DMS79 (cell line): ENCODE measurements at regions not wholly inside any gene's neighbourhood (a gene's known extent, or its start where the extent isn't known, plus 50 kb on each side); places are given as distances from the start of the nearest gene placed in this dataset.

Experiments used
- DNase-seq: peaks from one replicate; lab custom pipeline; 2025; lab: John Stamatoyannopoulos, UW

DNA sequence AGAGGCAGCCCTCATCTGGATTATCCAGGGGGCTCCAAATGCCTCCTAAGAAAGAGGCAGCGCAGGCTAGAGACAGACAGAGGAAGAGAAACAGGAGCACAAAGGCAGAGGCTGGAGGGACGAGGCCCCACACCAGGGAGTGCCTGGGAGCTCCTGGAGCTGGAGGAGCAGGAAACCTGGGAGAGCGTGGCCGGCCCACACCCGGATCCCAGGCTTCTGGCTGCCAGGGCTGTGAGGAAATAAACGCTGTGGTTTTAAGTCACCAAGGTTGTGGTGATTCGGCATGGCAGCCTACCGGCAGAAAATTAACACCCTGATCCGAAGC, 165.5 kb downstream of the OLFM1 start:
- no peak for DNase-seq

DNA sequence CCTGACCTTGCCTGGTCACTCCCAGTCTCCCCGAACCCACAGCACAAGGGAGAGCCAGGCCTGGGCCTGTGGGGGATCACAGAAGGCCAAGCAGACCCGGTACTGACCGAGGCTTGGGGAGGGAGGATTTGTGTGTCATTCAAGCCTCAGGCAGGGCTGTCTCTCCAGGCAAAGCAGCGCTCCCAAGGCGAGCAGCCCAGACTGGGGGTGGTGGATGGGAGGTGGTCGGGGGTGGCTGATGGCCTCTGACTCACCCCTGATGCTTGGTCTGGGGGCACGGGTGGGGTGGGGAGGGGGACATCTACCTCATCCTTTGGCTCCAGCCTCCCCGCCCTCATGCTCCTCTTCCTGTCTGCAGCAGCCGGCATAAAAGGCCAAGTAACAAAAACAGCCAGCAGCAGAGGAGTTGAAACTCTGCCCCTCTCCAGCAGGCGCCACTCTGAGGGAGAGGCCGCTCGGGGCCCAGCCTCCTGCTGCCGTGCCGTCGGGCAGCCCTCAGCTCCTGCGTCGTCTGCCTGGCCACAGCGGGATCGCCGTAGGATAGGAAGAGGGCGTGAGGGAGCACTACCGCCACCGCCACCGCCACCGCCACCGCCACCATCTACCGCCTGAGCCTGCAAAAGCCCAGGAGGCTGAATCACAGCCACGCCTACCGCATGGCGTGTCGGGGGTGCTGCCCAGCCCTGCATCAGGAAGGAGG, 166.0 kb downstream of the OLFM1 start:
- DNase-seq: no peak

DNA sequence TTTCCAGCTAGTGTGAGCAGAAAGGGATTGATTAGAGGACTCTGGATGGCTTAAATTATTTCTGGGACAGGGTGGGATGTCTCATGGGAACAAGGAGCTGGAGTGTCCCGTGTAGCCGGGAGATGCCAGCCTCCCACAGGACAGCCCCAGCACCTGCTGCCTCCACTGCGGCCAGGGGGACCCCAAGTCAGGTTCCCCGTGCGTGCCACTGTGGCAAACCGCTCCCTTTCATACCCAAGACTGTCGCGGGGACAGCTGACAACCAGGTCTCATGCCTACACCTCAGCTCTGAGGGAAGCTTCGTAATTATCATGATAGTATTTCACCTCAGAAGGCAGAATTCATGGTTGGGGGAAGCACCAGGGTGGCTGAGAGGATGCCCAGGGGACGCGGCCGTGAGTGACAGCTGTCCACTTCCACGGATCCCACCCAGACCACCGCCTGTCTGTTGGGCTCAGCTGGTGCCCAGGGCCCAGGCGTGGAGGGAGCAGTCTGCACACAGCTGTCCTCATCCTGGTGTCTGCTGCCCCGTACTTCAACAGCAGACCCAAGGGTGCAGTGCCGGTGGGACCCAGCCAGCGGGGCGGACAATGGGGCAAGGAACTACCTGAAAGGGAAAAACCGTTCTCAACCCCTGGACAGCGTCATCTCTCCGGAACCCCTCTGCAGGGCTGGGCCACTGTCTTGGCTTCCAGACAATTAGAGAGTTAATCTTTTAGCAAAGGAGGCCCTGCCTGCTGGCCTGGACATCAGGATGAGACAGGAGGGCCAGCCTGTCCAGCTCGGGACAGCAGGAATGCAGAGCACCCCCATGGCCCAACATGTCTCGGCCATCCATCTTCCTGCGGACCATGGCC, 166.9 kb downstream of the OLFM1 start:
- no peak for DNase-seq

DNA sequence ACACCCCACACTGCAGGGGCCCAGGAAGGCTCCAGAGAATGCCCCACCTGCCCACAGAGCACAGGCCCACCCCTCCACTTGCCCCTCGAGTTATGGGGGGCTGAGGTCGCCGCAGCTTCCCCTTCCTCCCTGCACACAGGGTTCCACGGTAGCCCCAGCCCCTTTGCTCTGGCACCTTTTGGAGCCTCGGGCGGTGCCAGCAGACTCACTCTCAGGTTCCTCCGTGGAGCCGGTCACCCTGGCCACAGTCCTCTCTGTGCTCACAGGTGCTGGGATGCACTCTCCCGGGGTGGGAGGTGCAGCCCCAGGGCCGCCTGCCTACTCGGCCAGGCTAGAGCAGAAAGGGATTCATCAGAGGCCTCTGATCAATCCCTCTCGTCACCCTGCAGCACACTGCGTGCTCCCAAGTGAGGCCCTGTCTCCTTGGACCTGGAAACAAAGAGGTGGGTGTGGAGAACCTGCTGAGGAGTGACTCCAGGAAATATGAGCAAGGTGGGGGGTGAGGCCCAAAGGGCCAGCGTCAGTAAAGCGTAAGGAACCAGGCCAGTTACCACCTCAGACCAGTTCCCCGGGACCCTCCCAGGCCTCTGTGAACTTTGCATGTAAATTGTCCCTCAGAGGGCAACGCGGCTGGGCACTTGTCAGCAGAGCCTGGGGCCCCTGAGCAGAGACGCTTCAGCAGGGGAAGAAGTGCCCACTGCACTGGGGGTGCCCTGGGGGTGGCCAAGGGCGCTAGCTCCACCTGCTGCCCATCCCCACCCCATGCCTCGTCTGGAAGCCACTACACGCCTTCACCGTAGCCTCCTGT, 167.8 kb downstream of the OLFM1 start:
- no peak for DNase-seq

DNA sequence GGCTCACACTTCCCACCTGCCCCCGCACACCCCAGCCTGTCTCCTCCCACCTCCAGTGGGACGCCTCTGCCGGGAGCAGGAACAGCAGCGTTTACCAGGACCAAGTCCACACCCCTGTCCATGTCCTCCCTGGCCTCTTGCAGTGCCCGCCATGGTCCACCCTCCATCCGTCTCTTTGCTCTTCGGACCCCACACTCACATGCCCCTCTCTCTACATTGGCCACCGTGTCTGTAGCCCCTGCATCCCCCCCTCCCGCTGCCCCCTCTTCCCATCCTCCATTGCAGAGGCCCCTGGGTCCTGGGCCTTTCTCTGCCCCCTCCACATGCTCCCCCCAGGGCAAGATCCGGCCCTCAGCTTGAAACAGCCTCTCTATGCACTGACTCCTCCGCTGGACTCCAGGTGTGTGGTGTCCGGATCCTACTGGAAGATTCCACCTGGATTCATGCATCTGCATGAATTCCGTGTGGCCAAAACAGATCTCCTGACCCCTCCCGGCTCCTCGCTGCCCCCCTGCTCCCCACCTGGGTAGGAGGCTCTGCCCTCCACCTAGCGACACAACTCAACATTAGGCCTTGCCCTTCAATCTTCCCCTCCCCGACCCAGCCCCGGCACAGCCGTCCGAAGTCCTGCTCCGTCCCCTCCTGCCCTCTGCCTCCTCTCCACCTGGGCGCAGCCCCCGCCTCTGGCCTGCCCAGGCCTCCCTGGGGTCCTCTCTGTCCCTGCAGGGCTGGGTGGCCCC, 168.5 kb downstream of the OLFM1 start:
- DNase-seq: no peak

DNA sequence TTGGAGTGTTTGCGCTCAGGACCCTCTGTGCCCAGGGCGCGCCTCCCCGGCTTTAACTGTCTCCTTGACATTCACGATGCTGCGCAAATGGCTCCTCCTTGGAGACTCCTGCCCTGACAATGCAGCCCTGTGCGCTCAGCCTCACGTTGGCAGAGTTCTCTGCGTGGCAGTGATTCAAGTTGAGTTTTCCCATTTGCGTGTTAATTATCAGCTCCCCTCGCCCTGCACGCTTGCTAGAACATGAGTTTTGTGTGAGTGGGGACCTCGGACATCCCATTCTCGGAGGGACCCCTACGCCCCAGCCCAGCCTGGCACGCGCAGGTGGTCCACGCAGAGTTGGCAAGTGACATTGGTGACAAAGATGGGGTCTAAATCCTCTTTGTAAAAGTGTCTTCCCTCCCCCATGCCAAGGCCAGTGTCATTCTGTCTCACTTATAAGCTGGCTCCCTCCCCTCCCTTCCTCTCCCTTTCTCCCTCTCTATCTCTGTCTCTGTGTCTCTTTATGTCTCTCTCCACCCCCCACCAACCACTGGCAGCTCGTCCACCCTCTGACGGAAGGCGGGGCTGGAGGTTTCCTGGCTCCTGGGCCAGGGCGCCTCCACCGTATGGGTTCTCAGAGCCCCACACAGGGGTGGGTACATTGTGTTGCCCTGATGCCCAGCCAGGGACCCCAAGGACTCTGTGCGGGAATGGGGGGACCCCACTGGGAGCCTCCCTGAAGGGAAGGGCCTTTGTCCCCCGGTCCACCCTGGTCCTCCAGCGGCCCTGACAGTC, 169.3 kb downstream of the OLFM1 start:
- DNase-seq: no peak

DNA sequence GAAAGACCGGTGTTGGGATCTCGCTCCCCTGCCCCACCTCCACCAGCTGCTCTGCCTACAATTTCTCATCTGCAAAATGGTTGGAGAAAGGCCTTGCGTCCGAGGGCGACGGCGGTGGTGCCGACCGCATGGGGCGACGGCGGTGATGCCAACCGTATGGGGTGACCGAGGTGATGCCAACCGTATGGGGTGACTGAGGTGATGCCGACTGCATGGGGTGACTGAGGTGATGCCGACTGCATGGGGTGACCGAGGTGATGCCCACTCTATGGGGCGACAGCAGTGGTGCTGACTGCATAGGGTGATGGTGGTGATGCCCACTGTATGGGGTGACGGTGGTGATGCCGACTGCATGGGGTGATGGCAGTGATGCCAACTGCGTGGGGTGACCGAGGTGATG, 171.0 kb downstream of the OLFM1 start:
- no peak for DNase-seq

- DNase-seq: no peak
Observed at GRCh38 chr9:135259273-135259672, 171.8 kb downstream of the OLFM1 start.

- no peak for DNase-seq
Observed at GRCh38 chr9:135260221-135261180, 173.0 kb downstream of the OLFM1 start.

GRCh38 chr9:135262248-135262647, 174.8 kb downstream of the OLFM1 start:
- no peak for DNase-seq

GRCh38 chr9:135263511-135263910, 176.0 kb downstream of the OLFM1 start:
- no peak for DNase-seq

DNA sequence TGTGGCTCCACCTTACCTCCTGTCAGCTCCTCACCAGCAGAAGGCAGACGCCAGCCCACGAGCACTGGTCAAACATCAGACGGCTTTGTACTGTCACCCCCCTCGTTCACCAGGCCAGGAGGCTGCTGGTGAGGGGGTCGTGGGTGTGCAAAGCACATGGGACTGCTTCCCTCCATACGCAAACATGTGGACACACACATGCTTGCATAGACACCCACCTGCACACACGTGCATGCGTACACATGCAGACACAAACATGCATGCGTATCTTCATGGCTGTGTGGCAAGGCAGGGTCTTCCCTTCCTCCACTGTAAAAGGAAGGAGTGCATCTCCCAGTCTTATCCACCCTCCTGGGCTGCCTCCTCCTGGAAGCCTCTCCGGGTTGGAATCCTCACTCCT, 178.5 kb downstream of the OLFM1 start:
- no peak for DNase-seq

- DNase-seq: no peak
Observed at GRCh38 chr9:135267191-135267809, 179.8 kb downstream of the OLFM1 start.

- DNase-seq: no peak
Observed at GRCh38 chr9:135268031-135268430, 180.6 kb downstream of the OLFM1 start.

GRCh38 chr9:135268981-135269380, 181.5 kb downstream of the OLFM1 start:
- DNase-seq: no peak

DNA sequence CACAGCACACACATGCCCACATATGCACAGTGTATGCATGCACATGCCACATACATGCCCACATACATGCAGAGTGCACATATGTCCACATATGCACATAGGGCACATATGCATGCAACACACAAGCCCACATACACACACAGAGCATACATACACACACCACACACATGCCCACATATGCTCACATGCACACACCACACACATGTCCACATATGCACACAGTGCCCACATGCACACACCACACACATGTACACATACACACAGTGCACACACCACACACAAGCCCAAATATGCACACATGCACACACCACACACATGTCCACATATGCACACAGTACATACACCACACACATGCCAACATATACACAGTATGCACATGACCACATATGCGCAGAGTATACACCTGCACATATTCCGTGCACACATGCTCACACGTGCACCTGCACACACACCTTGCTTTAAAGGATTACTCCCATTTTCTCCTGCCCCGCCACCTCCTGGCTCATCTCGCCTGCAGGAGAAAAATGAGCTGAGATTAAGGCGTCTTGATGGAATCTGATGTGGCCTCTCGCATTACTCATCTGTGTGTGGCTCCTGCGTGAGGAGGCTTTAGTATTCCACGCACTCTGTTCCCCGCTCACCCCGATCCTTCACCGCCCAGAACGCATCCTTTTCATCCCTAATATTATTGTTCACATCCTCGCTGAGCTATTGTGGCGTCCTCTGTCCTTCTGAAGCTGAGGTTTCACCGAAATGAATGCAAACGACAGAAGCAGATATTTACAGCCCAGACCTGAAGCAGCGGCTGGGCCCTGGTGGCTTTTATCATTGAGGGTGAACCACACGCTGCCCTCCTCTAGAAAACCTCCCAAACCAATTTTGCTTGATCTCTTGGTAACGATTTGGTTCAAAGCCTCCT, 182.7 kb downstream of the OLFM1 start:
- no peak for DNase-seq

GRCh38 chr9:135271425-135271824, 184.0 kb downstream of the OLFM1 start:
- no peak for DNase-seq

- no peak for DNase-seq
Observed at GRCh38 chr9:135272608-135273007, 185.1 kb downstream of the OLFM1 start.

GRCh38 chr9:135273008-135273407, 185.5 kb downstream of the OLFM1 start:
- DNase-seq: no peak
